WTC11 (cell line): ENCODE measurements at regions not wholly inside any gene's neighbourhood (a gene's known extent, or its start where the extent isn't known, plus 50 kb on each side); places are given as distances from the start of the nearest gene placed in this dataset.
"Not testable (repeated sequence)": the region's sequence is repeated elsewhere in the genome, so short reads cannot be mapped to it uniquely, and the experiment has no call there.

Experiments
- ATAC-seq: fragments of 200-7000 bp; cut with Tn5 transposase; 2 replicates; pipeline ENCODE4 v1.10.0; 2021; ENCODE audit warnings: mild to moderate bottlenecking, moderate library complexity
- CTCF ChIA-PET: fragments of 300-600 bp; sonication (Branson Sonifier 250); formaldehyde crosslinking; loops from one replicate; lab custom pipeline; 2021; ENCODE audit warnings: antibody characterized with exemption; lab: Charles Lee
- POLR2A ChIA-PET: fragments of 350-600 bp; sonication (Branson Sonifier 250); formaldehyde crosslinking; loops from one replicate; lab custom pipeline; 2021; ENCODE audit warnings: antibody characterized with exemption; lab: Charles Lee
- DNase-seq: peaks from one replicate; pipeline ENCODE4 v3.0.0; 2021; ENCODE audit warnings: low spot score
- H3K27ac Mint-ChIP-seq: 2 replicates; pipeline ENCODE4 v1.8.0; 2021; ENCODE audit warnings: mixed read lengths
- H3K27me3 Mint-ChIP-seq: 2 replicates; pipeline ENCODE4 v1.8.0; 2021; ENCODE audit warnings: low read depth, mild to moderate bottlenecking, moderate library complexity, mixed read lengths
- H3K36me3 Mint-ChIP-seq: 2 replicates; pipeline ENCODE4 v1.8.0; 2021; ENCODE audit warnings: mixed read lengths
- H3K4me1 Mint-ChIP-seq: 2 replicates; pipeline ENCODE4 v1.8.0; 2022; ENCODE audit warnings: mixed read lengths
- H3K4me3 Mint-ChIP-seq: 2 replicates; pipeline ENCODE4 v1.8.0; 2021; ENCODE audit warnings: mild to moderate bottlenecking, moderate library complexity, mixed read lengths
- H3K9me3 Mint-ChIP-seq: 2 replicates; pipeline ENCODE4 v1.8.0; 2021; ENCODE audit warnings: mixed read lengths

- H3K9me3 Mint-ChIP-seq, ATAC-seq, H3K4me3 Mint-ChIP-seq, CTCF ChIA-PET, DNase-seq, H3K4me1 Mint-ChIP-seq, H3K27ac Mint-ChIP-seq, H3K36me3 Mint-ChIP-seq, POLR2A ChIA-PET, H3K27me3 Mint-ChIP-seq: not testable (repeated sequence)
Measured at GRCh38 chr15:22177965-22178364, 97.6 kb downstream of the OR4M2 start.

- H3K4me3 Mint-ChIP-seq, POLR2A ChIA-PET, H3K27me3 Mint-ChIP-seq, H3K4me1 Mint-ChIP-seq, ATAC-seq, H3K9me3 Mint-ChIP-seq, DNase-seq, H3K36me3 Mint-ChIP-seq, H3K27ac Mint-ChIP-seq, CTCF ChIA-PET: not testable (repeated sequence)
Measured at GRCh38 chr15:22178438-22178837, 98.1 kb downstream of the OR4M2 start.

GRCh38 chr15:22179043-22179442 is 98.7 kb downstream of the OR4M2 start:
- DNase-seq, H3K4me3 Mint-ChIP-seq, POLR2A ChIA-PET, H3K27ac Mint-ChIP-seq, H3K9me3 Mint-ChIP-seq, ATAC-seq, H3K4me1 Mint-ChIP-seq, CTCF ChIA-PET, H3K36me3 Mint-ChIP-seq, H3K27me3 Mint-ChIP-seq: not testable (repeated sequence)

- ATAC-seq, H3K9me3 Mint-ChIP-seq, CTCF ChIA-PET, POLR2A ChIA-PET, DNase-seq, H3K27ac Mint-ChIP-seq, H3K36me3 Mint-ChIP-seq, H3K27me3 Mint-ChIP-seq, H3K4me1 Mint-ChIP-seq, H3K4me3 Mint-ChIP-seq: not testable (repeated sequence)
Measured at GRCh38 chr15:22180611-22181010, 100.3 kb downstream of the OR4M2 start.

GRCh38 chr15:22184678-22185077 is 104.4 kb downstream of the OR4M2 start:
- POLR2A ChIA-PET, H3K4me3 Mint-ChIP-seq, ATAC-seq, H3K9me3 Mint-ChIP-seq, H3K27me3 Mint-ChIP-seq, DNase-seq, H3K36me3 Mint-ChIP-seq, H3K4me1 Mint-ChIP-seq, H3K27ac Mint-ChIP-seq, CTCF ChIA-PET: not testable (repeated sequence)

- H3K27me3 Mint-ChIP-seq, ATAC-seq, CTCF ChIA-PET, H3K4me1 Mint-ChIP-seq, H3K36me3 Mint-ChIP-seq, H3K9me3 Mint-ChIP-seq, H3K27ac Mint-ChIP-seq, H3K4me3 Mint-ChIP-seq, DNase-seq, POLR2A ChIA-PET: not testable (repeated sequence)
Measured at GRCh38 chr15:22186846-22187532, 106.7 kb downstream of the OR4M2 start.

GRCh38 chr15:22191818-22192217 is 111.5 kb downstream of the OR4M2 start:
- CTCF ChIA-PET, H3K4me3 Mint-ChIP-seq, POLR2A ChIA-PET, H3K27me3 Mint-ChIP-seq, H3K36me3 Mint-ChIP-seq, DNase-seq, H3K4me1 Mint-ChIP-seq, H3K9me3 Mint-ChIP-seq, H3K27ac Mint-ChIP-seq, ATAC-seq: not testable (repeated sequence)

- H3K4me3 Mint-ChIP-seq, H3K9me3 Mint-ChIP-seq, CTCF ChIA-PET, H3K27ac Mint-ChIP-seq, ATAC-seq, DNase-seq, H3K36me3 Mint-ChIP-seq, H3K4me1 Mint-ChIP-seq, H3K27me3 Mint-ChIP-seq, POLR2A ChIA-PET: not testable (repeated sequence)
Measured at GRCh38 chr15:22194739-22195617, 114.7 kb downstream of the OR4M2 start.

- DNase-seq, POLR2A ChIA-PET, ATAC-seq, CTCF ChIA-PET, H3K9me3 Mint-ChIP-seq, H3K36me3 Mint-ChIP-seq, H3K27ac Mint-ChIP-seq, H3K4me3 Mint-ChIP-seq, H3K4me1 Mint-ChIP-seq, H3K27me3 Mint-ChIP-seq: not testable (repeated sequence)
Measured at GRCh38 chr15:22196423-22196822, 116.1 kb downstream of the OR4M2 start.

- H3K27me3 Mint-ChIP-seq, H3K4me3 Mint-ChIP-seq, CTCF ChIA-PET, ATAC-seq, H3K4me1 Mint-ChIP-seq, POLR2A ChIA-PET, DNase-seq, H3K36me3 Mint-ChIP-seq, H3K9me3 Mint-ChIP-seq, H3K27ac Mint-ChIP-seq: not testable (repeated sequence)
Measured at GRCh38 chr15:22200417-22200816, 120.1 kb downstream of the OR4M2 start.

- H3K9me3 Mint-ChIP-seq, ATAC-seq, CTCF ChIA-PET, H3K36me3 Mint-ChIP-seq, H3K27me3 Mint-ChIP-seq, H3K4me1 Mint-ChIP-seq, H3K27ac Mint-ChIP-seq, POLR2A ChIA-PET, H3K4me3 Mint-ChIP-seq, DNase-seq: not testable (repeated sequence)
Measured at GRCh38 chr15:22201993-22202659, 121.8 kb downstream of the OR4M2 start.

GRCh38 chr15:22203208-22203607 is 122.9 kb downstream of the OR4M2 start:
- H3K36me3 Mint-ChIP-seq, H3K4me1 Mint-ChIP-seq, H3K27ac Mint-ChIP-seq, DNase-seq, CTCF ChIA-PET, ATAC-seq, H3K9me3 Mint-ChIP-seq, H3K4me3 Mint-ChIP-seq, POLR2A ChIA-PET, H3K27me3 Mint-ChIP-seq: not testable (repeated sequence)
